Astrocyte of the cerebellum (primary cell): ENCODE measurements at regions not wholly inside any gene's neighbourhood (a gene's known extent, or its start where the extent isn't known, plus 50 kb on each side); places are given as distances from the start of the nearest gene placed in this dataset.

ENCODE experiments used
- DNase-seq: peaks from one replicate; pipeline ENCODE4 v3.0.0-alpha.2; 2011; ENCODE audit warnings: low read depth
- H3K4me3 ChIP-seq: 2 replicates; pipeline ENCODE4 v1.5.1; 2011; ENCODE audit warnings: mild to moderate bottlenecking, low read depth, low read length, moderate library complexity
- in situ Hi-C: cut with HindIII; loops from 2 replicates; pipeline ENCODE4 v1.10.0; 2017; ENCODE audit warnings: low sequenced_read_pairs
- TF ChIP-seq, protein P1 (sequence below): IDR thresholded peaks from 2 replicates; pipeline ENCODE4 v1.5.1; 2012; ENCODE audit warnings: low read length, low read depth, moderate library complexity, mild to moderate bottlenecking; ENCODE audit errors: missing control alignments

GRCh38 chr13:106007156-106007555, 528.3 kb downstream of the EFNB2 start:
- in situ Hi-C loops: no loop called here

GRCh38 chr13:106003651-106004050, 531.8 kb downstream of the EFNB2 start:
- no peak overlapping the region for H3K4me3 ChIP-seq
- in situ Hi-C loops: no loop called here
- TF ChIP-seq, protein P1, sequence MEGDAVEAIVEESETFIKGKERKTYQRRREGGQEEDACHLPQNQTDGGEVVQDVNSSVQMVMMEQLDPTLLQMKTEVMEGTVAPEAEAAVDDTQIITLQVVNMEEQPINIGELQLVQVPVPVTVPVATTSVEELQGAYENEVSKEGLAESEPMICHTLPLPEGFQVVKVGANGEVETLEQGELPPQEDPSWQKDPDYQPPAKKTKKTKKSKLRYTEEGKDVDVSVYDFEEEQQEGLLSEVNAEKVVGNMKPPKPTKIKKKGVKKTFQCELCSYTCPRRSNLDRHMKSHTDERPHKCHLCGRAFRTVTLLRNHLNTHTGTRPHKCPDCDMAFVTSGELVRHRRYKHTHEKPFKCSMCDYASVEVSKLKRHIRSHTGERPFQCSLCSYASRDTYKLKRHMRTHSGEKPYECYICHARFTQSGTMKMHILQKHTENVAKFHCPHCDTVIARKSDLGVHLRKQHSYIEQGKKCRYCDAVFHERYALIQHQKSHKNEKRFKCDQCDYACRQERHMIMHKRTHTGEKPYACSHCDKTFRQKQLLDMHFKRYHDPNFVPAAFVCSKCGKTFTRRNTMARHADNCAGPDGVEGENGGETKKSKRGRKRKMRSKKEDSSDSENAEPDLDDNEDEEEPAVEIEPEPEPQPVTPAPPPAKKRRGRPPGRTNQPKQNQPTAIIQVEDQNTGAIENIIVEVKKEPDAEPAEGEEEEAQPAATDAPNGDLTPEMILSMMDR: no peak
- DNase-seq: no peak

More at GRCh38 chr13:106007156-106007555, 528.3 kb downstream of the EFNB2 start:
- H3K4me3 ChIP-seq: no peak overlapping the region
- DNase-seq: no peak
- TF ChIP-seq, protein P1: no peak

DNA sequence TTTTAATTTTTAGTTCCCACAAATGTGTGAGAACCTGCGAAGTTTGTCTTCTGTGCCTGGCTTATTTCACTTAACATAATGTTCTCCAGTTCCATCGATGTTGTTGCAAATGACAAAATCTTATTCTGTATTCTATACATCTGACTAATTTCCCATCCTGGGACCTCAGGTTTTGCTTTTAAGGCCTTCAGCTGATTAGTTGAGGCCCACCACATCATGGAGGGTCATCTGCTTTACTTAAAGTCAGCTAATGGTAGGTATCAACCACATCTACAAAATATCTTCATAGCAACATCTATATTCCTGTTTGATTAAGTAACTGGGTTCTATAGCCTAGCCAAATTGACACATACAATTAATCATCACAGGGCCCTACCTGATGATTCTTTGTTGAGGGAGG, 534.0 kb downstream of the EFNB2 start:
- in situ Hi-C loops: no loop called here
- H3K4me3 ChIP-seq: no peak overlapping the region
- DNase-seq: no peak
- TF ChIP-seq, protein P1: no peak

DNA sequence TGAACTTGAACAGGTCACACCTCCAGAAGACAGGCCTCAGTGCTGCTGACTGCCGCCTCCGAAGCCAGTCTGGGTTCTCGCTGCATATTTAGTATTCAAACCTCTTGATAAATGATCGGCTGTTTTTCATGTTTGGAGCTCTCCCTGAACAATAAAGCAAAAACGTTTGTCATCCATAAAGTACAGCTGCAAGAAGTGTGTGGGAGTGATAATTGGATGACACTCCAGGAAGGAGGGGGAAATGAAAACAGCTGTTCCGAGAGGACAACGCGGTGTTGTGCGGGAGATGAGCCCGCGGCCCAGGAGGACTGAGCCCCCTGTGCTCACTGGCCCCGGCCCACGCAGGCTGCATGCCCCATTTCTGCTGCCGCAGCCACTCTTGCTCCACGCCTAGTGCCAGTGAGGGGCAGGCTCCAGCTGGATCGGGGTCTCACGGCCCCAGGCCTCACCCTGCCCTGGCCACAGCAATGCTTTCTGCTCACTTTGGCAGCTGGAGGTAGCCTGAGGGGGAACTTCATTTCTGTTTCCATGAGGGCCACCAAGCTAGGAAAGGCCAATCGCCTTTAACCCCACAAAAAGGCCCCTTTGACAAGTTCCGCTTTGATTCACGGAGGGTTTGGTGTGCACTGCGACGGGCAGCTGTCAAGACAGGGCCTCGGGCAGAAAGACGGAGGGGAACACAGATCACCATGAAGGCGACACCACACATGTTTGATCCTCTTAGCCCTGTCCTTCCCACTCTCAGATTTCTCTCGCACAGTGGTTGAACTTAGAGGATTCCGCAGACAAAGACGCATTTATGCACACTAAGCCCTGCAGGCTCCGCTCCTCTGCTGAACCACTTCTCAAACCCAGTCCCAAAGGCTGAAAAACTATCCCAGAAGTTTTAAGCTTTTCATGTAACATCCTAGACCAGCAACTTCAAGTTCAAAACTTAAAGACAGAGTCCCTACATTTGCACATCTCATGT, 537.6 kb downstream of the EFNB2 start:
- in situ Hi-C loops: no loop called here
- no peak for DNase-seq
- H3K4me3 ChIP-seq: no peak overlapping the region
- TF ChIP-seq, protein P1: no peak

- TF ChIP-seq, protein P1: no peak
- in situ Hi-C loops: no loop called here
- no peak overlapping the region for H3K4me3 ChIP-seq
- no peak for DNase-seq
These were observed 539.0 kb downstream of the EFNB2 start for GRCh38 chr13:105996391-105997025.

DNA sequence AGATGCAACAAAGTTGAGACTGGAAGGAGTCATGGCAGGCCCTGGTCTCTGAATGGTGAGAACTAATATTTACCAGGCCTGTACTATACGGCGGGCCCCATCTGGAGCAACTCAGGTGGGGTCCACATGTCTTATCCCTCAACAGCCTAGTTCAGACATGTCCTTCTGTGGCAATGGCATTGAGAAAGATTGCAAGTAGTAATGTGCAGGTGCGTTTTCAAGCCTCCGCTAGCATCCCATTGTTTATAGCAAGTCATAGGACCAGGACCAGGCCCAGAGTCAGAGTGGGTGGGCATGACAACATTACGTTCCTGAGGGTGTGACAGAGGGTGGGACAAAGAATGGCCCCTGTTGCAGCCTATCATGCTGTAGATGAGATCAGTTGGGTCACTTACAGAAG, 541.1 kb downstream of the EFNB2 start:
- H3K4me3 ChIP-seq: no peak overlapping the region
- TF ChIP-seq, protein P1: no peak
- in situ Hi-C loops: no loop called here
- DNase-seq: no peak
